Stromal cell of bone marrow (primary cell): ENCODE measurements at regions not wholly inside any gene's neighbourhood (a gene's known extent, or its start where the extent isn't known, plus 50 kb on each side); places are given as distances from the start of the nearest gene placed in this dataset.

Experiments
- DNase-seq: peaks from one replicate; pipeline ENCODE4 v3.0.0-alpha.2; 2012; ENCODE audit warnings: low read depth

DNA sequence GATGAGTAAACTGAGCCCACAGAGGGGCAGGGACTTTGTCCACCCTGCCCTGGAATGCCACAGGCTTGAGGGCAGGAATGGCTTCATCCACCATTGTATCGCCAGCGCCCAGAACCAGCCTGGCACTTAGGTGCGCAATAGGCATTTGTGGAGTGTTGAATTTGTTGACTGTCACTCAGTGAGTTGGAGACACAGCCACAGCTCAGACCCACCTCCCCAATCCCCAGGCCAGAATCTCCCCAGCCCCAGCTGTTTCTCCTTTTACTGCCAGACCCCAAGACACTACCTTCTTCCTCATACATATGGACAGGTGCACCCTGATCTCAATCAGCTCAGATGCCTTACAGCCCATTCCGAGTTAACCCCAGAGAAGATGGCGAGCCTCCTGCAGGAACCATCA, 674.5 kb downstream of the MATN1 start:
- DNase-seq, result no peak

GRCh38 chr1:30047576-30047975, 675.8 kb downstream of the MATN1 start:
- no peak for DNase-seq

DNA sequence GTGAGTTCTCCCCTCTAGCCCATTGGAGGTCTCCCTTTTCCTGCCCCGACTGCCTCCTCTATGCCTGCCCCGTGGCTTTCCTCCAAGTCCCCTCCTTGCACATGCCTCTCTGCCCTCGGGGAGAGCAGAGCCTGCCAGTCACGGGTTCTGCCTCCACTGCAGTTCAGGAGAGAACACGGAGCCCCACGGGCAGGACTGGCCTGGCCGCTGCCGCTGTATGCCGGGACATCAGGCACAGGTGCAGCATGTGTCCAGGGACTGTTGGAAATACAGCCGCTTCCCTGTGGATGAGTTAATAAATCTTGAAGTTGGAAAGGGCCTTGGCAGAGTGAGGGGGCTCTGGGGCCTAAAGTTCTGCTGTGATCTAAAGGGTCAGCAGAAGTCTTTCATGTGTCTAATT, 676.6 kb downstream of the MATN1 start:
- no peak for DNase-seq

DNA sequence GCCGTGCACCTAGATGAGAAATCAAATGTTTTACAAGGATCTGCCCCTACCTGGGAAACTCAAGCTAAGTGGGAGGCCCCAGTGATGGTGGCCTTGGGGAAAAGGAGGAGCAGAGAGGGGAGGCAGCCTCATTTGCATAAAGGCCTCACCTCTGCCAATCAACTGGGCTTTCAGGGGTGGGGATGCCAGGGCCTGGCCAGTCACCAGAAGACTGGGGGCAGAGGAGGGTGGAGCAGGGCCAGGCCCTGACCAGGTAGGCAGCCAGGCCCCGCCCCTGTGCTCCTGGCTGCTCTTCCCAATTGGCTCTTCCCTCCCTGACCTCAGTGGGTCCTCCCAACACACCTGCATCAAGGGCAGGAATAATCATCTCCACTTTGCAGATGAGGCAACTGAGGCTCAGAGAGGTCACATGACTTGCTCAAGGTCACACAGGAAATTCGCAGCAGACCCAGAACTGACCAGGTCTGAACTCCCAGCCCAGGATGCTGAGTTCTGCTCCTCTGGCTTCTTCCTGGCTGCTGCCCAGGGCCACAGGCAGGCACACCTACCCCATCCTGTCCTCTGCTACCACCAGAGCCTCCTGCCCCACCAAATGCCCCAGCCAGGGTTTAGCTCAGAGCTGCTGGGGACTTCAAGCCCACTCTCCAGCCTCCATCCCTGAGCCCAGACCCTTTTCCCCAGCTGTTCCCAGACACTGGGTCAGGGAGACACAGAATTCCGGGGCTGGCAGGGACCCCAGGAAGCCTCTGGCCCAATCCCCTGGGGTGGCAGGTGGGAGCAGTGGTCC, 677.9 kb downstream of the MATN1 start:
- no peak for DNase-seq

DNA sequence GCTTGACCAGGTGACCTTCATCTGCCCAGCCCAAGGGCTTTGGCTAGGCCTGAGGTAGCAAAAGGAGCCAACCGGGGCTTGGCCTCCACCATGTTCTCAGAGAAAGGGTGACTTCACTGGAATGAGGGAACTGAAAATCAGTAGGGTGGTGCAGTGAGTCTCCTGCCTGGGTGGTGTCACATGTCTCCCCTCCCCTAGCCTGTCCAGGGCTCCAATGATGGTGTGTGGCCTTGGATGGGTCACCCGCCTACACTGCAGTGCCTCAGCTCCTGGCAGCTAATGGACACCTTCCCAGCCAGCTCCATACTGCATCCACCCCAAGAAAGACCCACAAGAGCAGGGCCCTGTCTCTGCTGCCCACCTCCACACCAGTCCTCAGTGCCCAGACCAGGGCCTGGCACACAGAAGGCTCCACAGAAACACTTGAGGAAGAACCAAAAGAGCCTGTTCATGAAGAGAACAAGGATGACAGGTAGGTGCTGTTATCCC, 678.7 kb downstream of the MATN1 start:
- DNase-seq, result no peak

DNA sequence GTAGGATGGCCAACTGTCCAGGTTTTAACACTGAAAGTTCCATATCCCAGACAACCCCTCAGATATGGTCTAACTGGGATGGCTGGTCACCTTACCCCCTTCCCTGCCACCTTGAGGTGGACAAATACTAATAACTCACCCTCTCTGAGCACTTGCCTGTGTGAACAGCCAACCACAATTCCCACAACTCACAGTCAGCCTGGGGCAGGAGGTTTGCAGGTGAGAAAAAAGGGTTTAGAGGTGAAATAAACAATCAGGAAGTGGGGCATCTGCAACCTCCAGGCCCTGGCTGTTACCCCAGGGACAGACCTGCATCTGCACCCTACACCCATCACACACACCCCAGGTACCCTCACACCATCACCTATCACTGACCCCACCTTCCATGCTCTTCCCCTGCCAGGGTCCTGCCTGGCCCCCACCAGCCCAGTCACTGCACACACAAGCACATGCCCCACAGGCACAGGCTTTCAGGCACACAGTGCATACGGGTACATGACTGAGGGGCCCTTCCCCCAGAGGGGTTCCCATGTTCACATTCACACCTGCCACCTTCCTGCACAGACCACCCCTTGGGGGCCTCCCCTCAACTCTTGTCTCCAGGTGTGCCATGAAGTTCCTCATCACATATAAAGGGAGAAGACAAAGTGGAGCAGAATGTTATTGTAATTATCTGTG, 679.5 kb downstream of the MATN1 start:
- DNase-seq, result no peak

DNA sequence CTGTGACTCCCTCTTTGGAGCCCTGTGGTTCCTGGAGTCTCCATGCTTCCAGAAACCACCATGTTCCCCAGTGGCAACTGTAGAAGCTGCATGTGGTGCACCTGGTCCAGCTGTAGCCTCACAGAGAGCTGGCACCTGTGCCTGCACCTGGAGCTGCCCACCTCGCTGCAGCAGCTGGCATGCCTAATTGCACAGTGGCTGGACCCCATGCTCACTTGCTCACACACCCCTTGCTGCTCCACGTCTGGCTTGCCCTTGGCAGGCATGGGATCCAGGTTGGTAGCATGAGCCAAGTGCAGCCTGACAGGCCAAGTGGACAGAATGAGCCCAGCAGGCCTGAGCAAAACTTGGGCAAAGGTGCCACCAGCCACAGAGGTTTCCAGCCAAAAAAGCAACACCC, 680.1 kb downstream of the MATN1 start:
- no peak for DNase-seq

DNA sequence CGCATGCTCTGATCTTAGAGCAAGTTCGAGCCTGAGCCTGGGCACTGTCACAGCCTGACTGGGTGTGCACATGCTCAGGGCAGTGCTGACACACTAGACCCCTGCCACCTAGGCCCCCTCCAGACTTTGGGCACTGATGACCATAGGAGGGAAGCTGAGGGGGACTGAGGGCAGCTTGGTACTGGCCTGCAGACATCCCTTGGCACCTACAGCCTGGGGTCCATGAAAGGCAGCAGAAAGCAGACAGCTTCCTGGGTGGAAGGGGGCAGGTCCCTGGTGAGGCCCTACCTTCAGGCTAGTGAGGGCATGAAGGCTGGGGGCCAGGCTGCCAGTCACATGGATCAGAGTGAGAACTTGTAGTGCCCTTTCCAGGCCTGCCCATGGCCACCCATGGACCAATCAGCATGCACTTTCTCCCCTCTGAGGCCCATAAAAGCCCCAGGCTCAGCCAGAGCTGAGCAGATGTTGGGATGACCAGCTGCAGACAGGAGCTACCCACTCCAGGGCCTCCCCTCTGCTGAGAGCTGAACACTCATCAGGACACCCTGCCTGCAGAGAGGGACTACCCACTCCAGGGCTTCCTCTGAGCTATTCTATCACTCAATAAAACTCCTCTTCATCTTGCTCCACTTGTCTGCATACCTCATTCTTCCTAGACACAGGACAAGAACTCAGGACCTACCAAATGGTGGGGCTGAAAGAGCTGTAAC, 680.8 kb downstream of the MATN1 start:
- no peak for DNase-seq

DNA sequence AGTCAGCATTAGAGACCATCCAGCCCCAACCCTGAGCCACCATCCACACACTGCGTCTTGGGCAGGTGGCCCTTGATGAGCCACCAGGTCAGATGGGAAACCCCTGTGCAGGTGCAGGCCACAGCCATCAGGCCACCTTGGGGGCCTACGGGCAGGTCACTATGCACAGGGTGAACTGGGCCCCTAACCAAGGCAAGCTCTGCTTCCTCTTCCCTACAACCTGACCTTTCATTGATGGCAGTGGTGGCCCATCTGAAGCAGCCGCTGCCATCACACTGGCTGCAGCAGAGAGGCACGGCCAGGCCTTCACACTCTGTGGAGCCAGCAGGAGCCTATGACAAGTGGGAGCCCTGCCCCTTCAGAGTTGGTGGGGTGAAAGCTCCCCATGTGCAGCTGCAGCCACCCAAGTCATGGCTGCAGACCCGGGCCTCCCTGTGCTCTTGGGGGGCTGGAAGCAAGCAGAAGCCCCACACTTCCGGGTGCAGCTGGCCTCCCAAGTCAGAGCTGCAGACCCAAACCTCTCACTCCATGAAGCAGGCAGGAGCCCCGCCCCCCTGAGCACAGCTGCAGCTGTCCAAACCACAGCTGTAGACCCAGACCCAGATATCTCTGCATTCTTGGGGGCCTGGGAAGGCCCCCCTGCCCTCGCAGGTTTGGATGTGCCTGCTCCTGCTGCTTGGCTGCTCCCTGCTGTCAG, 681.5 kb downstream of the MATN1 start:
- DNase-seq, result no peak

GRCh38 chr1:30040081-30041019, 683.0 kb downstream of the MATN1 start:
- DNase-seq, result no peak

GRCh38 chr1:30039354-30040080, 683.9 kb downstream of the MATN1 start:
- DNase-seq, result no peak

GRCh38 chr1:30038134-30039025, 685.0 kb downstream of the MATN1 start:
- DNase-seq, result no peak

- no peak for DNase-seq
Measured at GRCh38 chr1:30037251-30038118, 685.9 kb downstream of the MATN1 start.

GRCh38 chr1:30036666-30037065, 686.7 kb downstream of the MATN1 start:
- DNase-seq, result no peak

GRCh38 chr1:30036229-30036547, 687.2 kb downstream of the MATN1 start:
- no peak for DNase-seq

DNA sequence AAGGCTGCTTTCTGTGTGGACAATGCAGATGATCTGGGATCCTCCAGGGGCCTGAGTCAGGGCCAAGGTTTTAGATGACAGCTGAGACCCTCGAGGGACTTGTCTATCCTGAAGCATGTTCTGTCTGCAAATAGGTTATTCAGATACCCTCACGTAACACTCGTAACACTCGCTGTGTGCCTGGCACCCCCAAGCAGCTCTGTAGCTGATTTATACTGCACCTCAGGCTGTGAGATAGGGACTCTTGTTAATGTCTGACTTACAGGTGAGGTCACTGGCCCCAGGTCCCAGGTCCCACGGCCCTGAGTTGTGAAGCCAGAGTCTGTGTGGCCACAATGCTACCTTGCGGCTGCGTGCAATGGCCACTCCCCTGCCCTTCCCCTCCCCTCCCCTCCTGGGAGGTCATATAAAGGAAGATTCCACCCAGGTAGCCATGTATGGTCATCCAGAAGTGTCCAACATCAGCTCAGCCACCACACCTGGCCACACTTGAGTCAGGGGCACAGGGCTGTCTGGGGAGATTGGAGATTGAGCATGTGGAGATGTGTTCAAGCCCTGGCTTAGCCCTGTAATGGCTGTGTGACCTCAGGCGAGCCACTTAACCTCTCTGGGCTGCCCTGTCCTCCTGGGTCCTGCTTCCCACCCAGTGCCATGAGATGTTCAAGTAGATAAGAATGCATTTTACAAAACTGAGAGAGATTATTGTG, 687.7 kb downstream of the MATN1 start:
- no peak for DNase-seq

DNA sequence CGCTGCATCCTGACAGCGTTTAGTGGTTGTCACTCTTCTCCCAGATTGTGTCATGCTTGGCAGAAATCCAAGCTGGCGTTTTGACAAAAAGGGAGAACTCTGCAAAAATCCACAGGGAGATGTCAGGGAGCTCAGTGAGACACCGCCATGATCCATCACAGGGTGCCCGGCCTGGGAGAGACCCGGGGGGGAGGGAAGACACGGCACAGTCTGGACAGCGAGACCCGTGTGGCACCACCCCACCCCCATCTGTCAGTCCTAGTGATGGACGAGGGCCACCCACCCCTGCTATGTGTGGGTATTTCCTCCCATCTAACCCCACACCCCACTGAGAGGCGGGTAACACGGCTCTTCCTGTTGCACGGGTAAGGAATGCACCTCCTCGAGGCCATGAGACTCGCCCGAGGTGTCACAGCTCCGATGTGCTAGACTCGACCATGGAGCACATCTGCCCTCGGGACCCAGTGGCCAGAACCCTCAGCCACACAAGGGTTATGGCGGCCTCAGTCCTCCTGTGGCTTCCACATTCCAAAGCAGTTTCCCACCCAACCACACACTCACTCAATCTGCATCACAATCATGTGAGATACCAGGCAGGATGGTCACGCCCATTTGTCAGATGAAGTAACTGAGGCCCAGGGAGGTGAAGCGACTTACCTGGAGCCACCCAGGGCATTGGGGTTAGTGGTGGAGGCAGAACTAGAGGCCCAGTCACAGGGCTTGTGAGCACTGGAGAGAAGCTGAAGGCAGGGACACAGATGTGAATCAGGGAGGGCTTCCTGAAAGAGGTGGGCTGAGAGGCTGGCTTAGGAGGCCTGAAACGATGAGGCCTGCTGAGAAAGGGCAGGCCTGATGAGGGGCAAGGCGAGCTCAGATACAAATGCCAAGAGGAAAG, 688.5 kb downstream of the MATN1 start:
- no peak for DNase-seq
